Mesenteric fat pad (tissue), 1 donor: ENCODE measurements at regions not wholly inside any gene's neighbourhood (a gene's known extent, or its start where the extent isn't known, plus 50 kb on each side); places are given as distances from the start of the nearest gene placed in this dataset.
"Not testable (repeated sequence)": the region's sequence is repeated elsewhere in the genome, so short reads cannot be mapped to it uniquely, and the experiment has no call there.

Source experiments
- DNase-seq: peaks from one replicate; pipeline ENCODE4 v3.0.0-alpha.2; 2020; ENCODE audit warnings: low spot score
- donor health status: DM: yes; HTN: yes; CAD: no.

DNA sequence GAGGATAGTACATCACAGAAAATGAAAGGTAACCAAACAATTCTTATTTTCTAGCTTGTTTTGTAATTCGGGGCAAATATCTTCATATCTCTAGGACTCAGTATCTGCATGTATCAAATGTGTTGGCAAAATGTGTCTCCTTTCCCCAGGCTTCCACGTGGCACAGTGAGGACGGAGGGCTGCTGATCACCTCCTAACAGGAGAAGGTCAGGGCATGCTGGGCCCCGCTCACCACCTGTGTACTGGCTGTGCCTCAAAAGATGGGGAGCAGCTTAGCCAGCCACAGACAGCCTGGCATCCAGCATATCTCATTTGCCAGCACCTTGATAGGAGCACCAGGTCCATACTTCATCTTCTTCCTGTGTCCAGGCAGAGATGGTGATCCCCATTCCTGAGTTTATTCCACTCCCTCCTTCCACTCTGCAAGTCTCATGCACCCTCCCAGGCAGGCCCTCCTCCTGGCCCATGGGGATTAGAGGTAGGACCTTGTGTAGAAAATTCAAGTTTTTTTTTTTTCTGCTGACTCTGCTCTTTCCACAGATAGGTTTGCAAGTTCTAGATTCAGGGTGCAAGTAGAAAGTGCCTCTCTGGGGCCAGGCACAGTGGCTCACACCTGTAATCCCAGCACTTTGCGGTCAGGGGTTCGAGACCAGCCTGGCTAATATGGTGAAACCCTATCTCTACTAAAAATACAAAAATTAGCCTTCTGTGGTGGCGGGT is 1639.0 kb upstream of the SLC10A2 start:
- DNase-seq, result no peak

DNA sequence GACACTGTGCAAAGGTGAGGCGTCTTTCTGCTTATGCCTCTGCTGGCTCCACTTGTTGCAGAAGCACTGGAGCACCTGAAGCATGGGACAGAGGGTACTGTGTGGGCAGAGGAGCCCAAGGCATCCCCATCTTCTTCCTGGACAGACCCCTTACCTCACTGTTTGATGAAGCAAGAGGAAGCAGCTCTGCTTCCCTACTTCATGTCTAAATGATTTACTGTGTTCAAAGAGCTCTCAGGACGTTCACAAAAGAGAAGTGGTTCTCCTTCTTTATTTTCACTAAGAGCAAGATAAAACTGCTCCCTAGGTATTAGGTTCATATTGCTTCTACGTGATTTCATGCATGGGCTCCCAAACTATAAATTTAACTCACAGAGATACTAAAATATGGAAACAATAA is 1635.4 kb upstream of the SLC10A2 start:
- DNase-seq, result no peak

DNA sequence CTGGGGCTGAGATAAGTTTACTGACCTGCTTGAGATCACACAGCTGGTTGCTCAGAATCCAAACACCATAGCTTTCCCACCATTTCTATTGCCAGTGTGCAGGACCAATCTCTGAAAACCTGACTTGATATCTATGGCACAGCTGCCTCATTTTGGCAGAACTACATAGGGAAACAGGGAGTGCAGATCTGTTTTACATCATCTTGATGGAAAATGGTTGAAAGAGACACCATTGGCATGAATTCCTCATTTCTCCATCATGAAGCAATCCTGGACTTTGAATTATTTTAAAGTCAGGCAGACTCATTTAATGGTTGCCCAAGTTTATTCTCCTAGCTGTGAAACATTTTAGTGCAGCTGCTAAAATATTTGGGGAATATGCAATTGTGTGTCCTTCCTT is 1628.2 kb upstream of the SLC10A2 start:
- no peak for DNase-seq

- no peak for DNase-seq
Measured at GRCh38 chr13:104693126-104693525, 1626.9 kb upstream of the SLC10A2 start.

DNA sequence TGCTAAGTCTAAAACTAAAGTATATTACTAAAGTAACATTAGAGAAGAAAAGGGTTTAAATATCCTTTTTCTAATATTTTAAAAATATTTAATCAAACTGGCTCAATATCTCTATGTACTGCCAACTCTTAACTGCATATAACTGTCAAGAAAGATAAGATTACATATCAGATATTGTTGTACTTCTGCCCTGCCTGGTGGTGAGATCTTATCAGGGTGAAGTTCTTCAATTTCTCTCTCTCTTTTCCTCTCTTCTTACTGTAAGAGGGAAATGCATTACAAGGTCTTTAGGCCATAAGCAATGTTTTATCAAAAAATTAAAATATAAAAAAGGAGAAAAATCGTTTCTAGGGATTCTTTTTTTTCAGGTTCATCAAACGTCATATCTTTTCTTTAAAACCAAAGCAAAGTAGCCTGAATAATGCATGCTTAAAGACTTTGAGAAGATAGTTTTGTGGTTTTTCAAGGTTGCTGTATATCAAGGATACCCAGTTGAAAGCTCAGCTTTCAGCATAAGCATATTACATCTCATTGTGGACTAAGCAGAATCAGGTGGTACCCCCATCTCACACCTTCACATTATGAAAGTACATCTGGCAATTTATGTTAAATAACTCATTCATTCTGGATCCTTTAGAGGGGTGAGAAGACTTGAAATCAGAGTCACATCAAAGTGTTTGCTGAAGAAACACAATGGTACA is 1625.7 kb upstream of the SLC10A2 start:
- DNase-seq, result no peak

DNA sequence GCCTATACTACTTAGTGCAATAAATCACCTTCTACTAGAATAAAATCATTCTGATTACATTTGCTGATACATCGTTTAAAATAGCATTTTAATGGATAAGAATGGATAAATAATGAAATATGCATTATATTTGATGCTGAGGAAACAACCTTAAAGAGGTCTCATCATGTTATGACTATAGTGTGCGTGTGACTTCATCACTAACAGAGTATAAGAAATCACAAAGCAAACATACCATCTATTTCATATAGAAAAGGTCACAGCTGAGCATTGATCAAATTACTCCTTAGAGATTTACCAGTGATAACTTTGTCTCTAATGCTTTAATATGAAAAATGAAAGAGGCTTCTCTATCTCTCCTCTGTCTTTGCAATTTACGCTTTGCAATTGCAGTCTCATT is 1620.3 kb upstream of the SLC10A2 start:
- no peak for DNase-seq

GRCh38 chr13:104683789-104684188 is 1617.6 kb upstream of the SLC10A2 start:
- no peak for DNase-seq

- DNase-seq, result no peak
Measured at GRCh38 chr13:104678161-104678560, 1611.9 kb upstream of the SLC10A2 start.

- no peak for DNase-seq
Measured at GRCh38 chr13:104671901-104672300, 1605.7 kb upstream of the SLC10A2 start.

- no peak for DNase-seq
Measured at GRCh38 chr13:104657196-104657595, 1591.0 kb upstream of the SLC10A2 start.

DNA sequence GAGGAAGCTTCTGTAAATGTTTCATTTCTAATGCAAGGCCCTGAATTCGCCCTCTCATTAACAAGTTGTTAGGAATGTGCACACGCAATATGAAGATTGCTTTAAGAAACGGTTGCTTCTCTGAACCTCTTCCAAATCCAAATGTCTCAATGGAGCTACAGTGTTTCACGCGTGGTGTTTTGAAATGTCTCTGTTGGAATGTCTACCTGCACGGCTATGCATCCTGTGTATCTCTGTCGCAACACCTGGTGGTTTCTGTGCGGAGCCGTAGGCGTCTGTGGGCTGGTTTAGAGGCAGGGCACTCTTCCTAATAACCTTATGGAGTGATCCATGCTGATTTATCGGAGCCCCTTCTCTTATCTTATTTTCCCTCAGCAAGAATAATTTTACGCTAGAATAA is 1584.2 kb upstream of the SLC10A2 start:
- DNase-seq, result no peak

DNA sequence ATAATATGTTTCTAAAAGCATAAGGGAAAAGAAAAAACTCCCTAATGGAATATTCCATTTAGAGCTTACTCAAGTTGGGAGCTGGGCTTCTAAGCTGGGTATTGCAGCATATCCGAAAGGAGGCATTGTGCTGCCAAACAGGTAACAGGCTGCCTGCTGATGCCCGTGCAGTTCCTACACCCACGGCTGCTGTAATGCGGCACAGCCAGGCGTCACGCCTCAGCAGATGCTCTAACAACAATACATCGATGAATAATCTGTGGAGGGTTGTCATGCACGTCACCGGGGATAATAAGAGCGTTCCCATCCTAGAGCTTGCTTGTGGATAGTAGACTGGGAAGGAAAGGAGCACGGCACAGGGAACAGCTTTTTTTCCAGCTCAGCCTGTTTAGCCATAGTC is 1582.1 kb upstream of the SLC10A2 start:
- DNase-seq, result no peak

DNA sequence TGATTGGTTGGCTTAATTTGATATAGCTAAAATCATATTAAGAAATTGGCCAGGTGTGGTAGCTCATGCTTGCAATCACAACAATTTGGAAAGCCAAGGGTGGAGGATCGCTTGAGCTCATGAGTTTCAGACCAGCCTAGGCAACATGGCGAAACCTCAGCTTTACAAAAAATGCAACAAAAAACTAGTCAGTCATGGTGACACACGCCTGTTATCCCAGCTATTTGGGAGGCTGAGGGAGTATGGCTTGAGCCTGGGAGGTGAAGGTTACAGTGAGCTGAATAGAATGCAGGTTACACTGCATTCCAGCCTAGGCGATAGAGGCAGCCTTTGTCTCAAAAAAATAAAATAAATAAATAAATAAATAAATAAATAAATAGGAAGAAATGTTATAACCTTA is 1579.6 kb upstream of the SLC10A2 start:
- no peak for DNase-seq

DNA sequence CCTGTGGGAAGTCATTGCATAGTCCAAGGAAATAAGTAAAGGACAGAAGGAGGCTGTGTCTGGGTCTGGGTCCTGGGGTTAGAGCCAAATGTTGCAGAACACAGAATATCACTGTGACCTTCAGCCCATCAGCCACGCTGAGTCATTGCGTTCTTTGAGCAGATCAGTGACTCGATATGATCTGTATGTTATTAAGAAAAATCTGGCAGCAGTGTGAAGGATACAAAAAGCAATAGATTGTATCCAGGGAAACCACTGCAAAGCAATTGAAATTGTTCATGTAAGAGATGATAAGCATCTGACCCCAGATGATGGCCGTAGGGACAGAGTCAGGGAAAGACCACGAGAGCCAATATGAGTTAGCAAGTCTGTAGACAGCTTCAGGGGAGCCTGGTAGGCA is 1575.1 kb upstream of the SLC10A2 start:
- DNase-seq, result no peak

DNA sequence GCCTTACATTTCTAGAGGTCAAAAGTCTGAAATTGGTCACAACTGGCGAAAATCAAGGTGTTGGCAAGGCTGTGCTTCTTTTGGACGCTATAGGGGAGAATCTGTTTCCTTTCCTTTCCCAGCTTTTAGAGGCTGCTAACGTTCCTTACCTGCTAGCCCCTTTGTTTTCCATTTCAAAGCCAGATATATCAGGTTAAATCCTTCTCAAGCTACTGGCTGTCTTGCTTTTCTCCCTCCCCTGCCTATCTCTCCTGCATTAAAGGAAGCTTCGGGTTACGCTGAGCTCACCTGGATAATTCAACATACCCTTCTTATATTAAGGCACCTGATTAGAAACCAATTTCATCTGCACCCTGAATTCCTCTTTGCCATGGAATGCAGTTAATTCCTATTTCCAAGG is 1569.7 kb upstream of the SLC10A2 start:
- DNase-seq, result no peak

DNA sequence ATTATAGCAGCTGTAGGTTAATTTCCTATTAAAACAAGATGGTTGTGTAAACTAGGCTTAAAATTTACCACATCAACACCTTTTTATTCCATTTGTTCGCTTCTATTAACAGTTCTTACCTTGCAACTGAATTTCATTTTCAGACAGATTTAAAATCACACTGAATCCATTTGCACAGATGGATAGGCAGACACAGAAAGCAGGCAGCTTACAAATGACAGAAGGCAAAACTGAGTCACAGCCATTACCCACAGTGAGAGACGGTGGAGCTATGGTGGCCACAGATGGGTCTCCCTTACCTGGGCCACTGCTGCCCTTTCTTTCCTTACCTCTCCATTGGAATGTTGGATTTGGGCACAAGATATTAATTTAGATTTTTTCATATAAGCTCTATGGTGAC is 1567.8 kb upstream of the SLC10A2 start:
- DNase-seq, result no peak

DNA sequence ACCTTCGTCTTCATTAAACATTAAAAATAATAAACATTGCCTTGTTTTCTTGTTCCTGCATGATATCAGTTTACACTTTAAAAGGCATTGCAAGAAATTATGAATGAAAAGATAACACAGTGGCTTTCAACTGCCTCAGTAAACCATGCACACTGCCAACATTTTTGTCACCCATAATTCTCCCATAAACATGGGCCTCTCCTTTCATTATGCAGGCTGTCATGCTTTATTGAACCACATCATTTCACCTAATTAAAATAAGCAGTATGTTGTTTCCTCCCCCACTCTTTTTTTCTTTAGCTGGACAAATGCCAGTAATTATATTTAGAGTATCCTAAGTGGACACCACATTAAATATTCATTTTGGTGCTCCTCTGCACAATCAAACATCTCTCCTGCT is 1566.5 kb upstream of the SLC10A2 start:
- DNase-seq, result no peak

GRCh38 chr13:104625201-104625600 is 1559.0 kb upstream of the SLC10A2 start:
- DNase-seq, result no peak

- DNase-seq, result no peak
Measured at GRCh38 chr13:104616990-104617389, 1550.8 kb upstream of the SLC10A2 start.

DNA sequence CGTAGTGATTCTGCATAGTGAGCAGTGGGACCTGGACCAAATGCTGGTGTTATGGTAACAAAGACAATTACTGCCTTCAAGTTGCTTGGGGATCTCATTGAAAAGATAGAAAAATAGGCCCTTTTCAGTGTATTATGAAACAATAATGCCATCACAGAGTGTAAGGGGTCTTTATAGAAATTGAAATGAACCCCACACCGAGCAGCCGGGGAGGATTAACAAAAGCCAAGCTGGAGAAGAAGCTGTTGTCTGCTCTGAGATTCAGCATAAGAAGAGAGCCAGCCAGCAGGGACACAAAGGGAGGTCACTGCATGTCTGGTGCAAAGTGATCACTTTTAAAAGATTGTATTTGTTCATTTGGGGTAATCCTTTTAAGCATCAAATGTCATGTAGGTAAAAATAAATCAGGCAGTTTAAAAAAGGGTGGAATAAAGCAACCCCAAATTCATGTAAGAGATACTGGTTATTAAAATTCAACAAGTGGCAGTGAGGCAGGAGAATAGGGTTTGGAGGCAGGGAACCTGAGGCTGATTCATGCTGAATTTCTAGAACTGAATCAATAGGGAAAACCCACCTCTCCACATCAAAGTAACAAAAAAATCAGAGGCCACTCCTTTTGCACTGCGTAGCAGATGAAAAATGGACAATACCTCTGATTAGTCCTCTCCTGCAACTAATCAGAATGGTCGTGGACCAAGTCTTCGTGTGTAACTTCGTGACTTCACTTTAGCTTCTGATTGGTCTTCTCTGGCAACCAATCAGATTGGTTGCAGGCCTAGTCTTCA is 1548.3 kb upstream of the SLC10A2 start:
- no peak for DNase-seq

DNA sequence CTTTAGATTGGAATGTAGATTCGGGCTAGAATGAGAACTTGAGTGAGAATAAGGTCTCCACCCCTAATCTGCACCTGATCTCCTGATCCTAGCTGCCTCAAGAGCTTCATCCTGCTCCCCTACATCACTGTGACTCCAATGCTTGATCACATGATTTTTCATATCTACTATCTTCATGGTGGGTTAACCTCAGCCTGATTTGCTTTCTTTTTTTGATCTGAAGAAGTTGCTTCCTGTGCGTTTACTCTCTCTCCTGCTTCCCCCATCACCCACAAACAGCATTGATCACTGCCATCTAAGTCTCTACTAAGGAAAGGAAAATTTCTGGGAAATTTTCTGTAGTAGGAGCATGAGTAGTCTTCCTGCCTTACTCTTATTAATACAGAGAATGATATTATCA is 1542.1 kb upstream of the SLC10A2 start:
- no peak for DNase-seq

GRCh38 chr13:104605435-104605834 is 1539.2 kb upstream of the SLC10A2 start:
- DNase-seq, result not testable (repeated sequence)
